Fibroblast of peridontal ligament (primary cell): ENCODE measurements at regions not wholly inside any gene's neighbourhood (a gene's known extent, or its start where the extent isn't known, plus 50 kb on each side); places are given as distances from the start of the nearest gene placed in this dataset.
"Not testable (repeated sequence)": the region's sequence is repeated elsewhere in the genome, so short reads cannot be mapped to it uniquely, and the experiment has no call there.

Experiments used
- DNase-seq: peaks from one replicate; pipeline ENCODE4 v3.0.0-alpha.2; 2010; ENCODE audit errors: extremely low read depth

DNA sequence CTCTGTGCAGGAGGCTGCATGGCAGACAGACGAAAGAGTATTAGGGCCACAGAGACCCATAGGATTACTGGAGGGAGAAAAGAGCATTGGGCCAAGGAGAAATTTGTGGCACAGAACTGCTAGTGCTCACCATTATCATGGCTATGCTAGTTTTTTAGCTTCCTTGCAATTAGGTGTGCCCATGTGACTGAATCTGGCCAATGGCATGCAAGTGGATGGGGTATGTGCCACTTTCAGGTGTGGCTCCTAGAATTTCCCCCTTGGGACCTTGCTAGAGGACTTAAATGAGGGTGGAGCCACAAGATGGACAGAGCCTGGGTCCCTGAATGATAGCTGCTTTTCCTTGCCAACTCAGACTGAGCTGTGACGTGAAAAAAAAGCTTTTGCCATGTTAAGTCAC is 73.9 kb upstream of the TENM4 start:
- no peak for DNase-seq

GRCh38 chr11:79514290-79514689 is 73.5 kb upstream of the TENM4 start:
- DNase-seq, result no peak

- no peak for DNase-seq
Observed at GRCh38 chr11:79512706-79513469, 72.1 kb upstream of the TENM4 start.

GRCh38 chr11:79510960-79511359 is 70.1 kb upstream of the TENM4 start:
- no peak for DNase-seq

GRCh38 chr11:79508461-79508860 is 67.6 kb upstream of the TENM4 start:
- DNase-seq, result no peak

- no peak for DNase-seq
Observed at GRCh38 chr11:79507706-79508105, 66.9 kb upstream of the TENM4 start.

GRCh38 chr11:79506734-79507344 is 66.0 kb upstream of the TENM4 start:
- DNase-seq, result no peak

- DNase-seq, result no peak
Observed at GRCh38 chr11:79506124-79506523, 65.3 kb upstream of the TENM4 start.

DNA sequence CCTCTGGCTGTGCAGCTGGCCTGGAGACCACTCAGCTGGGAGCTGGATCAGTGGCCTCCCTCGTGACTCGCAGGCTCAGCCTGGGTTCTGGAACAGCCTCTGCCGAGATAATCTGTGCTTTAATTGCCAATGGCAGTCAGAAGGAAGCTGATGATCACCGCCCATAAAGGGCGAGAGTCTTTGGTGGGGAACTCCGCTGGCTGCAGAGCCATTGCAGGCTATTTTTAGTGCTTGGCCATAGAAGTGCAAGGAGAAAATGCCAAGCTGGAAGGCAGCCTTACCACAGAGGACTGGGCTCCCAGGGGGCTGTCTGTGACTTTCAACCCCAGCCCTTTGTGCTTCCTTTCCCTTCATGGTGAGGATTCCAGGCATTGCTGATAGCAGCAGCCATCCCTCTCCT is 62.2 kb upstream of the TENM4 start:
- peak; percentile 29 for DNase-seq

GRCh38 chr11:79501707-79502106 is 60.9 kb upstream of the TENM4 start:
- no peak for DNase-seq

GRCh38 chr11:79499929-79500328 is 59.1 kb upstream of the TENM4 start:
- not testable (repeated sequence) for DNase-seq

- DNase-seq, result no peak
Observed at GRCh38 chr11:79498667-79499066, 57.8 kb upstream of the TENM4 start.

DNA sequence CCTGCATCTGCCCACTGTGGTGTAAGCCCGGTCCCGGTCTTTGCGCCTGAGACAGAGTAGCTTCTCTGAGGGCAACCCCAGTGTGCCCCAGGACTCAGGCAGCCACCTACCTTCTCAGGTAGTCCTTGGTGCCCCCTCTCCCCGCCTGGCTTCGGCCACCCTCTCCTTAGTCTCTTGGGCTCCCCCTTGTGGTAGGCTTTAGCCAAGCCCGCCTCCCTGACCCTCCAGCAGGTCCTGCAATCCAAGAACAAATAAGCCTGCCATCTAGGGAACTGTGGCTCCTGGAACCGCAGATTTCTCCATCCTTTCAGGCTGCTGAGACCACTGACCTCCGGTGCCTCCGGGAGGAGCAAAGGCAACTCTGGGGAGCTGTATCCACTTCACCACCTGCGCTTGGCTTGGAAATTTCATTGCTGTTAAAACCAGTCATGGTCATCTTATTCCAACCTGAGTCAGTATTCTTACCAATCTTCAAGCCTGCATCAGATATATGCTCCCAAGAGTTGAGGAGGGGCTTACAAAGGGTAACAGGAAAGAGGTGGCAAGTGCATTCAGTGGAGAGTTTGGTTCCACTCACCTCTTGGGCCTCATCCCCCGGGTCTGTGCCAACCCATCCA is 52.8 kb upstream of the TENM4 start:
- peak; percentile 62 for DNase-seq

GRCh38 chr11:79492008-79492407 is 51.2 kb upstream of the TENM4 start:
- DNase-seq, result no peak
